ENCODE measurements at regions not wholly inside any gene's neighbourhood (a gene's known extent, or its start where the extent isn't known, plus 50 kb on each side); places are given as distances from the start of the nearest gene placed in this dataset.
A peak's percentile ranks its signal among the peaks of the same experiment; 100 is the strongest.

GRCh38 chr18:52288403-52289004 is 51.5 kb upstream of the DCC start:
- H3K4me2 ChIP-seq (ENCODE audit: low read length): no peak overlapping the region
- no peaks in the 10 kb centered on the region for H3K79me2 ChIP-seq (ENCODE audit: low read length)
- POLR2A ChIA-PET (ENCODE audit: unreplicated experiment): no interaction called here
- CTCF ChIA-PET: interaction anchor here (0.5 to 1.0 kb wide), 2 partner anchors 9 to 621 kb away, joined by 4 to 7 read pairs; no protein-coding TSS in a partner anchor
- DNase-seq (peak; percentile 58), ATAC-seq (no peak)
- no peak overlapping the region for H2AFZ ChIP-seq (ENCODE audit: low read length)
- TF ChIP-seq EZH2 (IDR thresholded peaks at IDR 0.05; ENCODE audit: low read length, unreplicated experiment): no peak
- TF ChIP-seq EZH2phosphoT487 (IDR thresholded peaks at IDR 0.05; ENCODE audit: borderline replicate concordance, low read length): no peak
- peak; percentile 81 for TF ChIP-seq CTCF (conservative IDR thresholded peaks at IDR 0.05; ENCODE audit: low read depth, low read length)
- H3K27ac ChIP-seq (ENCODE audit: low read length): no peak overlapping the region
- H3K9me2 ChIP-seq (replicated peaks; ENCODE audit: low read length): no peaks in the 10 kb centered on the region
- BruUV-seq (replicated peaks): no TSS peak
- no peaks in the 10 kb centered on the region for H3K27me3 ChIP-seq (ENCODE audit: low read length)
- no peaks in the 10 kb centered on the region for H3K9me3 ChIP-seq (ENCODE audit: low read length)
- no peak overlapping the region for H3K4me3 ChIP-seq (ENCODE audit: low read length)
- no peaks in the 10 kb centered on the region for H3F3A ChIP-seq (ENCODE audit: low read length, unreplicated experiment)
- no peaks in the 10 kb centered on the region for H3K36me3 ChIP-seq (ENCODE audit: low read depth, low read length)
- intact Hi-C loops (cut with micrococcal nuclease): no loop called here
- H4K20me1 ChIP-seq (ENCODE audit: low read length): no peaks in the 10 kb centered on the region
- no peaks in the 10 kb centered on the region for H3K4me1 ChIP-seq (ENCODE audit: insufficient read depth, low read length)
- no peak overlapping the region for H3K9ac ChIP-seq (ENCODE audit: low read length)

- Histone ChIP-seq H3K9me3 (ENCODE audit: low read length) (no peaks in the 10 kb centered on the region), H3K36me3 (ENCODE audit: low read depth, low read length) (no peaks in the 10 kb centered on the region), H3K4me3 (ENCODE audit: low read length) (no peak overlapping the region), H3K27ac (ENCODE audit: low read length) (no peak overlapping the region), H3K4me1 (ENCODE audit: insufficient read depth, low read length) (no peaks in the 10 kb centered on the region), H4K20me1 (ENCODE audit: low read length) (no peaks in the 10 kb centered on the region), H3K4me2 (ENCODE audit: low read length) (no peak overlapping the region), H3K27me3 (ENCODE audit: low read length) (no peaks in the 10 kb centered on the region), H3F3A (ENCODE audit: low read length, unreplicated experiment) (no peaks in the 10 kb centered on the region), H3K79me2 (ENCODE audit: low read length) (no peaks in the 10 kb centered on the region), H2AFZ (ENCODE audit: low read length) (no peak overlapping the region), H3K9ac (ENCODE audit: low read length) (no peak overlapping the region), H3K9me2 (replicated peaks; ENCODE audit: low read length) (no peaks in the 10 kb centered on the region)
- CTCF ChIA-PET: no interaction called here
- intact Hi-C loops (cut with micrococcal nuclease): no loop called here
- ATAC-seq: no peak
- TF ChIP-seq EZH2 (IDR thresholded peaks at IDR 0.05; ENCODE audit: low read length, unreplicated experiment): no peak
- TF ChIP-seq EZH2phosphoT487 (IDR thresholded peaks at IDR 0.05; ENCODE audit: borderline replicate concordance, low read length): no peak
- TF ChIP-seq CTCF (conservative IDR thresholded peaks at IDR 0.05; ENCODE audit: low read depth, low read length): no peak
- DNase-seq: no peak
- no TSS peak for BruUV-seq (replicated peaks)
- POLR2A ChIA-PET (ENCODE audit: unreplicated experiment): no interaction called here
Measured at GRCh38 chr18:52289392-52289791, 50.6 kb upstream of the DCC start.
